SU-DHL-6 (cell line): ENCODE measurements at regions not wholly inside any gene's neighbourhood (a gene's known extent, or its start where the extent isn't known, plus 50 kb on each side); places are given as distances from the start of the nearest gene placed in this dataset.

Experiments used
- EZH2phosphoT487 ChIP-seq: fragments of 200-600 bp; sonication (generic), shearing (Covaris generic); conservative IDR thresholded peaks from 2 replicates; pipeline ENCODE4 v1.6.1; 2018; ENCODE audit warnings: mild to moderate bottlenecking, antibody characterized with exemption, low read length, moderate library complexity, mixed read lengths
- TF ChIP-seq, protein P1 (sequence below): fragments of 200-600 bp; sonication (generic); IDR thresholded peaks from one replicate; pipeline ENCODE4 v1.5.1; 2017; ENCODE audit warnings: antibody characterized with exemption, mild to moderate bottlenecking, low read length, moderate library complexity; ENCODE audit not compliant: insufficient read depth, poor library complexity, severe bottlenecking

DNA sequence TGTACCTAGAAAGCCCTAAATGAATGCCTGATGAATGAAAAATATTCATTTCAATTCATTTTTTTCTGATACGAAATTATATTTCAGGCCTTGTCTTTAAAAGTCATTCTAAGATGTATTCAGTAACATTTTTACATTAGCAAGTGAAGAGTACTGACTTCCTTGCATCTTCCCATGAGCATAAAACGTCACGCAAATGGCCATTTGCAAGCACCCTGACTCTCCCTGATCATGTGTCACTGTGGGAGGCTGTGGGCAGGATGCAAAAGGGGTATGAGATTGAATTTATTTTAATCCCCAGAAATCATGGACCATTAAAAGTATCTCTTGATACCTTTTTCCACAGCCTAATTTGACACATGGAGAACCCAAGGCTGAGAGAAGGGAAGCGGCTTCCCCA, 105.0 kb downstream of the BDH1 start:
- TF ChIP-seq, protein P1, sequence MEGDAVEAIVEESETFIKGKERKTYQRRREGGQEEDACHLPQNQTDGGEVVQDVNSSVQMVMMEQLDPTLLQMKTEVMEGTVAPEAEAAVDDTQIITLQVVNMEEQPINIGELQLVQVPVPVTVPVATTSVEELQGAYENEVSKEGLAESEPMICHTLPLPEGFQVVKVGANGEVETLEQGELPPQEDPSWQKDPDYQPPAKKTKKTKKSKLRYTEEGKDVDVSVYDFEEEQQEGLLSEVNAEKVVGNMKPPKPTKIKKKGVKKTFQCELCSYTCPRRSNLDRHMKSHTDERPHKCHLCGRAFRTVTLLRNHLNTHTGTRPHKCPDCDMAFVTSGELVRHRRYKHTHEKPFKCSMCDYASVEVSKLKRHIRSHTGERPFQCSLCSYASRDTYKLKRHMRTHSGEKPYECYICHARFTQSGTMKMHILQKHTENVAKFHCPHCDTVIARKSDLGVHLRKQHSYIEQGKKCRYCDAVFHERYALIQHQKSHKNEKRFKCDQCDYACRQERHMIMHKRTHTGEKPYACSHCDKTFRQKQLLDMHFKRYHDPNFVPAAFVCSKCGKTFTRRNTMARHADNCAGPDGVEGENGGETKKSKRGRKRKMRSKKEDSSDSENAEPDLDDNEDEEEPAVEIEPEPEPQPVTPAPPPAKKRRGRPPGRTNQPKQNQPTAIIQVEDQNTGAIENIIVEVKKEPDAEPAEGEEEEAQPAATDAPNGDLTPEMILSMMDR, result no peak
- TF ChIP-seq EZH2phosphoT487, result no peak
